C4-2B (cell line): ENCODE measurements at regions not wholly inside any gene's neighbourhood (a gene's known extent, or its start where the extent isn't known, plus 50 kb on each side); places are given as distances from the start of the nearest gene placed in this dataset.

Source experiments
- H3K27ac ChIP-seq: fragments of 450-650 bp; 2 replicates; pipeline ENCODE4 v1.5.1; 2017
- CTCF ChIP-seq: fragments of 450-650 bp; conservative IDR thresholded peaks from 2 replicates; pipeline ENCODE4 v1.5.1; 2017; ENCODE audit warnings: mild to moderate bottlenecking
- ZFX ChIP-seq: fragments of 450-650 bp; IDR thresholded peaks from 2 replicates; pipeline ENCODE4 v1.6.1; 2017

DNA sequence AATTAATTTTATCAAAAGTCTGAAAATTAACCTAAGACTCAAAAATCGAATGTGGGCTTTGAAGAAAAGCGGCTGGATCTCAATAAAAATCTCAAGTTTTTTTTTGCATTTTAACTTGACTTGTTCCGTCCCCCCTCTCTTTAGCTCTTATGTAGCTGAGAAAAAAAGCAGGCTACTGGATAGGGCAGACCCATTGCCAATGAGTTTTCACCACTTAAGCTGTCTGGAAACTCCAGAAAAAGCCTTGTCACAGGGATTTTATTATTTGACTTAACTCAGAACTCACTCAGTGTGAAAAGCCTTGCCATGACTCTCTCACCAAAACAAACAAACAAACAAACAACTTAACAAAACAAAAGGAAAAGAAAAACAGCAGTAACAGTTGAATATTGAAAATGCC is 247.4 kb downstream of the CDH9 start:
- TF ChIP-seq ZFX (no peak), CTCF (no peak)
- H3K27ac ChIP-seq: no peak overlapping the region

- no peak for TF ChIP-seq CTCF
- no peak for TF ChIP-seq ZFX
- H3K27ac ChIP-seq: no peak overlapping the region
Observed at GRCh38 chr5:26763215-26763614, 275.2 kb downstream of the CDH9 start.

- TF ChIP-seq ZFX (no peak), CTCF (no peak)
- no peak overlapping the region for H3K27ac ChIP-seq
Observed at GRCh38 chr5:26761446-26761845, 276.9 kb downstream of the CDH9 start.

- no peak for TF ChIP-seq ZFX
- no peak for TF ChIP-seq CTCF
- H3K27ac ChIP-seq: no peak overlapping the region
Observed at GRCh38 chr5:26761045-26761444, 277.3 kb downstream of the CDH9 start.

- TF ChIP-seq ZFX (no peak), CTCF (no peak)
- H3K27ac ChIP-seq: no peak overlapping the region
Observed at GRCh38 chr5:26757941-26758340, 280.4 kb downstream of the CDH9 start.

DNA sequence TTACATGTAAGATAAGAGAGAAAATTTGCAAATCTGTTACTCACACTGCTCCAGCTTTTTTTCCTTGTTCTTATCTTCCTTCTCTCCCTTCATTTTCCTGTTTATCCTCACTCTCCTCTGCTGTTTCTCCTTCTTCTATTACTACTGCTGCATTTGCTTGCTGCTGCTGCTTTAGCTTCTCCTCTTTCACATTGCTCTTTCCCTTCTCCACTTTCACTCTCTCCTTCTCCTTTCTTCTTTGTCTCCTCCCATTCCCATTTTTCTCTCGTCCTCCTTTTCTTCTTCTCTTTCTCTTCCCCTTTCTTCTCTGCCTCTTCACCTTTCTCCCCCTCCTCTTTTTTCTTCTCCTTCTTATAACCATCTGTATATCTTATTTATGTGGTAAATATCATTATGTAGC is 288.6 kb downstream of the CDH9 start:
- TF ChIP-seq CTCF: no peak
- TF ChIP-seq ZFX: no peak
- H3K27ac ChIP-seq: no peak overlapping the region

DNA sequence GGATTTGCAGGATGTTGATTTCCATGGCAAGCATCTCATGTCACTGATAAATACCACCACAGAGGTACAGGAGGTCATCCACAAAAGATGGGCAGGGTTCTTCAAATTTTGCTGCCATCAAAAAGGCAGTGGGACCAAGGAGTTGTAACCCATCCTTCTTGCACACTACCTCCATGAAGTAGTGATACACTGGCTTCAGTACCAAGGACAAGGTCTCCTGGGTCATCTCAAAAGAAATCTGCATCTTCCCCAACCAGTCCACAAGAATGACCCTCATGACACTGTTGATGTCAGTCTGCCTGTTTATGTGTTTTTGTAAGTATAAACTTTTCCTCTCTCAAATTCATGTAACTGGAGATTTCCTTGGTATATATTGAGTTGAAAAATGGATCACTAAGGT is 298.2 kb downstream of the CDH9 start:
- H3K27ac ChIP-seq: no peak overlapping the region
- TF ChIP-seq CTCF: no peak
- TF ChIP-seq ZFX: no peak
